HFF-Myc (cell line): ENCODE measurements at regions not wholly inside any gene's neighbourhood (a gene's known extent, or its start where the extent isn't known, plus 50 kb on each side); places are given as distances from the start of the nearest gene placed in this dataset.

Experiments
- DNase-seq: peaks from one replicate; pipeline ENCODE4 v3.0.0-alpha.2; 2011; ENCODE audit warnings: low read depth; ENCODE audit errors: extremely low read depth
- H3K4me3 ChIP-seq: replicated peaks from 2 replicates; pipeline ENCODE4 v1.5.1; 2011; ENCODE audit warnings: low read depth, mild to moderate bottlenecking, control low read depth, low read length
- TF ChIP-seq, protein P1 (sequence below): IDR thresholded peaks from 2 replicates; pipeline ENCODE4 v1.5.1; 2012; ENCODE audit warnings: mild to moderate bottlenecking, low read depth, low read length, control low read depth; ENCODE audit errors: missing control alignments

GRCh38 chr16:85527042-85527766, 85.9 kb upstream of the GSE1 start:
- no peak overlapping the region for H3K4me3 ChIP-seq
- TF ChIP-seq, protein P1, sequence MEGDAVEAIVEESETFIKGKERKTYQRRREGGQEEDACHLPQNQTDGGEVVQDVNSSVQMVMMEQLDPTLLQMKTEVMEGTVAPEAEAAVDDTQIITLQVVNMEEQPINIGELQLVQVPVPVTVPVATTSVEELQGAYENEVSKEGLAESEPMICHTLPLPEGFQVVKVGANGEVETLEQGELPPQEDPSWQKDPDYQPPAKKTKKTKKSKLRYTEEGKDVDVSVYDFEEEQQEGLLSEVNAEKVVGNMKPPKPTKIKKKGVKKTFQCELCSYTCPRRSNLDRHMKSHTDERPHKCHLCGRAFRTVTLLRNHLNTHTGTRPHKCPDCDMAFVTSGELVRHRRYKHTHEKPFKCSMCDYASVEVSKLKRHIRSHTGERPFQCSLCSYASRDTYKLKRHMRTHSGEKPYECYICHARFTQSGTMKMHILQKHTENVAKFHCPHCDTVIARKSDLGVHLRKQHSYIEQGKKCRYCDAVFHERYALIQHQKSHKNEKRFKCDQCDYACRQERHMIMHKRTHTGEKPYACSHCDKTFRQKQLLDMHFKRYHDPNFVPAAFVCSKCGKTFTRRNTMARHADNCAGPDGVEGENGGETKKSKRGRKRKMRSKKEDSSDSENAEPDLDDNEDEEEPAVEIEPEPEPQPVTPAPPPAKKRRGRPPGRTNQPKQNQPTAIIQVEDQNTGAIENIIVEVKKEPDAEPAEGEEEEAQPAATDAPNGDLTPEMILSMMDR: no peak
- no peak for DNase-seq

- H3K4me3 ChIP-seq: no peak overlapping the region
- TF ChIP-seq, protein P1: no peak
- no peak for DNase-seq
Observed at GRCh38 chr16:85527767-85528297, 85.3 kb upstream of the GSE1 start.

DNA sequence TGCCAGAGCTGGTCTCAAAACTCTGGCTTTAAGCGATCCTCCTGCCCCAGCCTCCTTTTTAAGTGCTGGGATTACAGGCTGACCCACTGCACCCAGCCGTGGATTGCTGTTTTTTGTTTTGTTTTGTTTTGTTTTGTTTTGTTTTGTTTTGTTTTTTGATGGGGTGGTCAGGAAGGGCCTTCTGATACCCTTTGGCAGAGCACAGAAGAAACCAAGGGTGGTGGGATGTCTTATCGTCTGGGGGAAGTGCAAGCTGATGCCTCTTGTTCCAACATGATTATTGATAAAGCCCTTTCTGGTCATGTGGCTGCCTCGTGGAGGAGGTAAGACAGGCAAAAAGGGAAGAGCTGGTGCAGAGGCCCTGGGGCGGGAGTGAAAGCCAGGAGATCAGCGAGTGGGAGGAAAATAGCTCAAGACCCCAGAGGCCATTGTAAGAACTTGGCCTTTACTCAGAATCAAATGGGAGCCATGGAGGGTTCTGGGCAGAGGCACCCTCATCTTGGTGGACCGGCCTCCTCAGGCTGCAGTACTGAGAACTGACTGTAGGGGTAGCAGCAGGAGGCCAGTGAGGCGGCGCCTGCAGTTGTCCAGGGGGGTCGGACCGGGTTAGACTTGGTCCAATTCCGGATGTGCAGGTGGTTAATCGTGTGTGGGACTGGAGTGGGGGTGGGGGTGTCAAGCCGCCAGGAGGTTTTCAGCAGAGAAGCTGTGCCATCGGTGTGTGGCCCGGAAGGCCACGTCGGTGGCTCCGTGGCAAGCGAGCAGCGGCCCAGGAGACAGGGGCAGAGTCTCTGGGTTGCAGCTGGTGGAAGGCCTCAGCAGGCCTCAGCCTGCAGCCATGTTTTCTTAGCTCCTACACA, 84.4 kb upstream of the GSE1 start:
- DNase-seq: no peak

DNA sequence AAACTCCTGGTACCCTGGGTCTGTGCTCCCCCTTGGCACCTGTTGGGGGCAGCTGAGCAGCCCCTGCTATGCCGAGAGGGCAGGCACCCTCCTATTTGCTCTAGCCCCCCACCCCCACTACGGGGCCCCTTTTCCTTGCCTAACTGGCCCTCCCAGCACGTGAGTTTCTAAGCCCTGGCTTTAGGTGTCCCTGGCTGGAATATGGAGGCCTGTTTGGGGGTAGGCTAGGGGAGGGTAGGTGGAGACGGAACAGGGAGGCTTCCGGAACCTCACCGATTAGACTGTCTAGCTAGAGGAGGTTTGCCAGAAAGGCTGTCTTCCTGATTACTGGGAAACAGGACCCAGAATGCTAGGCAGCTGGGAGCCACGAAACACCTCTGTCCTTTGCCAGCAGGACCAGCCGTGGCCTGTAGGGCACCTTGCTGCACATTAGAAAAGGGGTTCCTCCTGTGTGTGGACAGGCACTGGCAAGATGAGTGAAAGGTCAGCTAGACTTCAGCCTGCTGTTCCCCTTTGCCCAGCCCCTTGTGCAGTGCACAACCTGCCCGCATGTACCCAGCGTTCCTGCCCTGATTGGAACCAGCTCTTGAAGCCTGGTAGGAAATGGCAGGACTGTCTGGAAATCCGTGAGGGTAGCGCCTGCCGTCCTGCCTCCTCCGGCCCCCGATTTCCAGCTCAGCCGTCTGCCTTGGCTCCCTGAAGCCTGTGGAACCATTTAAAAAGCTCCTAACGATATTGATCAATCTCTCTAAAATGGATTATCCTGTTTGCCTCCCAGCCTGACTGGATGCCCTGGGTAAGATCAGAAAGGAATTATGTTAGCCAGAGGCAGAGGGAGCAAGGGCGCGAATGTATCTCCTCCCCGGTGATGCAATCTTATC, 83.4 kb upstream of the GSE1 start:
- no peak overlapping the region for H3K4me3 ChIP-seq
- DNase-seq: no peak
- TF ChIP-seq, protein P1: no peak

More for the DNA sequence above, 84.4 kb upstream of the GSE1 start:
- no peak overlapping the region for H3K4me3 ChIP-seq
- TF ChIP-seq, protein P1: peak; percentile 48

DNA sequence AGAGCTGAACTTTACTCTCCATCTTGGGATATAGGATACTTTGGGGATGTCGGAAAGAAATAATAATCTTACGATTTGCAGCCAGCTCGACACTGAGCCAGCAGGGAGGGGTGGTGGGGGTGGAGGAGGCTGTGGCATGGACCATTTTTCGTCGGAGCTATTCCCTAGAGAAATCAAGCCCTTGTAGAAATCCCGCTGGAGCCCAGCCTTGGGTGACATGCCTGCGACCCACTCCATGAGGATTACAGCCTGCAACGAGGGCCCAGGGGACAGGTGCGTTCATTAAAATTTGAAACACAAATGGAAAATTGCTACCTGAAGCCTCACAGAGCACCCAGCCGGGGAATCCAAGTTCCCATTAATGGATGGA, 82.8 kb upstream of the GSE1 start:
- DNase-seq: no peak
- TF ChIP-seq, protein P1: no peak
- no peak overlapping the region for H3K4me3 ChIP-seq

DNA sequence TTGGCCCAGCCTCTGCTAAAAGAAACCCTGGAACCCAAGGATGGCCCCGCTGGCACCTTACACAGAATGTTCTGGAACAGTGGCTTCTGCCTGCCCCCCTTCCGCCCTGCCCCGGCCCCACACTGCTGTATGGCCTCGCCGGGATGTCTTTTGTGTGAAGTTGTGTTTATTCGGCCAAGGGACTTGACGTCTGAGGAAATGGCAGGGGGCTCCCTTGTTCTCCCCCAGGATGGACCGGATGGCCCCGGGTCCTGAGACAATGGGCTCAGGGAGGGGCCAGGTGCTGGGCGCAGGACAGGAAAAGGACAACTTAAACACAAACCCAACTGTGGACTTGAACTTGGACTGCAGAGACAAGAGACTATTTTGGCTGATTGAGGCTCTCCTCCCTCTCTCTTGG, 81.6 kb upstream of the GSE1 start:
- H3K4me3 ChIP-seq: no peak overlapping the region
- TF ChIP-seq, protein P1: no peak
- DNase-seq: no peak
